GM21619 (cell line): ENCODE measurements at regions not wholly inside any gene's neighbourhood (a gene's known extent, or its start where the extent isn't known, plus 50 kb on each side); places are given as distances from the start of the nearest gene placed in this dataset.

Experiments
- ATAC-seq: cut with Tn5 transposase; IDR thresholded peaks from one replicate; pipeline ENCODE4 v1.9.1; 2021; ENCODE audit not compliant: unreplicated experiment

- ATAC-seq: no peak
These were observed 59.8 kb downstream of the MRM1 start for GRCh38 chr17:36661047-36661666.

- no peak for ATAC-seq
These were observed 60.3 kb downstream of the MRM1 start for GRCh38 chr17:36661688-36662087.

GRCh38 chr17:36665417-36665816 is 64.0 kb downstream of the MRM1 start:
- no peak for ATAC-seq

- no peak for ATAC-seq
These were observed 66.5 kb downstream of the MRM1 start for GRCh38 chr17:36667922-36668321.

GRCh38 chr17:36668824-36669223 is 67.4 kb downstream of the MRM1 start:
- ATAC-seq: no peak

GRCh38 chr17:36671144-36671543 is 69.8 kb downstream of the MRM1 start:
- ATAC-seq: no peak

- no peak for ATAC-seq
These were observed 71.1 kb downstream of the MRM1 start for GRCh38 chr17:36672403-36672918.

GRCh38 chr17:36673068-36673467 is 71.7 kb downstream of the MRM1 start:
- no peak for ATAC-seq

GRCh38 chr17:36673637-36674277 is 72.4 kb downstream of the MRM1 start:
- no peak for ATAC-seq

- no peak for ATAC-seq
These were observed 72.9 kb downstream of the MRM1 start for GRCh38 chr17:36674278-36674650.

- no peak for ATAC-seq
These were observed 73.9 kb downstream of the MRM1 start for GRCh38 chr17:36675250-36675649.

- no peak for ATAC-seq
These were observed 74.4 kb downstream of the MRM1 start for GRCh38 chr17:36675786-36676185.

- ATAC-seq: no peak
These were observed 78.6 kb downstream of the MRM1 start for GRCh38 chr17:36679815-36680467.

GRCh38 chr17:36680701-36681202 is 79.4 kb downstream of the MRM1 start:
- no peak for ATAC-seq

GRCh38 chr17:36682773-36683172 is 81.4 kb downstream of the MRM1 start:
- ATAC-seq: no peak

- no peak for ATAC-seq
These were observed 82.0 kb downstream of the MRM1 start for GRCh38 chr17:36683387-36683786.

- no peak for ATAC-seq
These were observed 82.8 kb downstream of the MRM1 start for GRCh38 chr17:36684134-36684533.

GRCh38 chr17:36686123-36686669 is 84.8 kb downstream of the MRM1 start:
- no peak for ATAC-seq

- no peak for ATAC-seq
These were observed 86.4 kb downstream of the MRM1 start for GRCh38 chr17:36687736-36688135.

- ATAC-seq: no peak
These were observed 87.8 kb downstream of the MRM1 start for GRCh38 chr17:36689089-36689667.

- ATAC-seq: no peak
These were observed 88.8 kb downstream of the MRM1 start for GRCh38 chr17:36690190-36690589.
